ENCODE measurements at regions not wholly inside any gene's neighbourhood (a gene's known extent, or its start where the extent isn't known, plus 50 kb on each side); places are given as distances from the start of the nearest gene placed in this dataset.

DNA sequence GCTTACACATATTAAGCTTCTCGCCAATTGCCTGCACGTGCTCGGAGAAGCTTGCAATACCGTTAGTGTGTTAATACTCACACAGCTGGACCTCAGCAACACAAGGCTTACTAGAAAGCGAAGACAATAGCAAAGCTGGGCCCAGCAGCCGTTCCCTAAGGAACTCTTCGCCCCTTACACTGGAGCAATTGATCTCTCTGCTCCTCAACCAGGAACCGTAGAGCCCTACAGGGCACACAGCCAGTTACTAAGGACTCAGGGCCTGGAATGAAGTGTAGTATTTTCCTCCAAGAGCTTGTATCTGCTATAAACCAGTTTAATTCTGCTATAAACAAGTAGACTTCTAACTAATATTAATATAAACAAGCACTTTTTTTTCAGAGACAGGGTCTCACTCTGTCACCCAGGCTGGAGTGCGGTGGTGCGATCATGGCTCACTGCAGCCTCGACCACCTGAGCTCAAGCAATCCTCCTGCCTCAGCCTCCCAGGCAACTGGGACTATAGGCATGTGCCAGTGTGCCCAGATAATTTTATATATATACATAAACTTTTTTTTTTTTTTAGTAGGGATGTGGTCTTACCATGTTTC is 67.0 kb upstream of the SIMC1 start:
- DNase-seq (ENCODE audit: low read depth) = no peak
- no peak for TF ChIP-seq CTCF (conservative IDR thresholded peaks at IDR 0.05; ENCODE audit: low read depth, low read length)
- H3K4me3 ChIP-seq (ENCODE audit: low read depth, low read length) = no peak overlapping the region

DNA sequence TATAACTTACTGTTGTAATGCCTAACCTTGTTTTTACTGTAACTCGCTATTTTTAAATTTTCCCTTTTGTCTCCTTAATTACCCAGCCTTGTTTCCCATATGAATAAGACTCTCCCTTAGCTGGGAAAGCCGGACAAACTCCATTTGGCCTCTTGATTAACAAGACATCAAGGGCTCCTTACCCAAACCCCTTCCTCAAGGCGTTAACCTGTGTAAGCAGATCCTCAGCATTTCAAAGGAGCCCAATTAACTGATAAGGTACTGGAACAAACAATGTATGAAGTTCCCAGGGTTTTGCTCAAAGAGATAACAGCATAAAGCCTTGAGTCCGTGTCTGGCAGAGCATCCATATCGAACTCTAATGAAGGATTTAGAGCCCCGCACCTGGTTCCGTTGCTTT is 66.0 kb upstream of the SIMC1 start:
- H3K4me3 ChIP-seq (ENCODE audit: low read depth, low read length) = no peak overlapping the region
- TF ChIP-seq CTCF (conservative IDR thresholded peaks at IDR 0.05; ENCODE audit: low read depth, low read length) = no peak
- no peak for DNase-seq (ENCODE audit: low read depth)

DNA sequence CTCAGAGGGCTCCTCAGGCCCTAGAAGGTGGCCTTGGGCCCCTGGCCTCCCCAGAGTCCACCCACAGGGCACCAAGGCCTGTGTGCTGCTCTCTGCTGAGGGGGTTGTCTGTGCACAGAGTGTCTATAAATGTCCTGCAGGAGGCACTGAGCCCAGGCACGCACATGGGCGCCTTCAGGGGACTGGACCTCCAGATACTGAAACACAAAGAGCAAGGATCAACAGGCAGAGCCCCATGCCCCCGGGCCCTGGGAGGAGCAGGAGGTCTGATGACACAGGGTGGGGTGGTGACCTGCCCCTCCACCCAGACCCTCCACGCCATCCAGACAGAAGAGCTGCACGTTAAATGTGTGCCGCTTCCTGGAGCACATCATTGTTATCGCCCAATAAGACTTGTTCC is 64.6 kb upstream of the SIMC1 start:
- DNase-seq (ENCODE audit: low read depth) = no peak
- H3K4me3 ChIP-seq (ENCODE audit: low read depth, low read length) = no peak overlapping the region
- TF ChIP-seq CTCF (conservative IDR thresholded peaks at IDR 0.05; ENCODE audit: low read depth, low read length) = no peak

DNA sequence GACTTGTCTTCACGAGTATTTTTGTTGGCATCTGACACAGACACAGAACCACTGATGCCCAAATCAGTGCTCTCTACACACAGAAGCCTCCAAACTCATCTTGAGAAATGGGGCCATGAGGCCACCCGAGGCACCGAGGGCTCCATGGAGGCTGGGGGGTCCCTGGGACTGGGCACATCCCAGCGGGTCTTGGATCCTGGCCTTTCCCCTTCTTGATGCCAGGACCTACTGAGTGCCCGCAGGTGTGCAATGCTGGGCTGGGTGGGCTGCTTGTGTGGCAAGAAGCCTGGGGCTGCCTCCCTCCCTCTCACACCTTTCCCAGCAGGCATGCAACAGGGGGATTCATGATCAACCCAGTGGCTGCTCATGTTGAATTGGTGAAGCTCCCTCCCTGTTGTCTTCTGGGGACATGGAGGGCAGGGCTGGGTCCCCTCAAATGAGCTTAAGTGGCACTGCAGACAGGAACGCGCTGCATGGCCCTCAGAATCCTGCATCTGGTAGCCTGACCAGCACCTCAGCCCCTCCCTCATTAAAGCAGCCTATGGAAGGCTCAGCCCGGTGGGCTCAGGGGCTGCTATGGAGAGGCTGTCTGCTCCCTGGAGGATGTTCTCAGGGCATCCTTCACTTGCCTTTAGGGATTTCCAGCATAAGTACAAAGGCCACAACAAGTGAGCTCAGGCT is 63.7 kb upstream of the SIMC1 start:
- DNase-seq (ENCODE audit: low read depth) = no peak
- TF ChIP-seq CTCF (conservative IDR thresholded peaks at IDR 0.05; ENCODE audit: low read depth, low read length) = no peak
- H3K4me3 ChIP-seq (ENCODE audit: low read depth, low read length) = no peak overlapping the region

DNA sequence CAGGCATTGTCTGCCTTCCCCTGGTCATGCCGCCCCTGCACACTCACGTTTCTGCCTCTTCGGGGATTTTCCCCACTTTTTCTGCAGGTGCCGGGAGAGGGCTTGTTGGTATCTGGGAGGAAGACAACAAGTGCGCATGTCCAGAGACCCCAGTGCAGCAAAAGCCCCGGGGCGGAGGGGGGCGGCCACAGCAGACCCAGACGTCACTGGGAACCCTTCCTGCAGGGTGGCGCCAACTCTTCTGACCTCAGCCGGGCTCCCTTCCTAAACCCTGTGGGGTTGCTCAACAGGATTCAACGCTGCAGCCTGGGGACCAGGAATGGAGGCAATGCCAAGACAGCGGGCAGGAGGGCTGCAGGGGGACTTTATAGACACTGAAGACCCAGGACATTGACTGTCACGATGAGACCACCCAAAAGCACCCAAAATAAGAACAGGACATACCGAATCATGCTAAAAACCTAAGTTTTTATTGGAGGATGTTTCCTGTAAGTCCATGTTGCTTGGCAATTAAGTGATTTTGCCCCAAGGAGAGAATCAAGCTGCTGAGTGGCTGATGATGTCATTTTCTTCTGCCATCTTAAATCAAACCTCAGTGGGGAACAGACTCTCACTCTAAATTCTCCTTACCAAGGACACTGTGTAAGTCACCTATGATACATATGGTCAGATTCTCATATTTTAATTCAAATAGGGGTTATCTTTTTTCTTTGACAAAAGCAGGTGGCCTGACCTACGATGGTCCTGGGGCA is 62.9 kb upstream of the SIMC1 start:
- H3K4me3 ChIP-seq (ENCODE audit: low read depth, low read length) = no peak overlapping the region
- no peak for TF ChIP-seq CTCF (conservative IDR thresholded peaks at IDR 0.05; ENCODE audit: low read depth, low read length)
- DNase-seq (ENCODE audit: low read depth) = no peak

DNA sequence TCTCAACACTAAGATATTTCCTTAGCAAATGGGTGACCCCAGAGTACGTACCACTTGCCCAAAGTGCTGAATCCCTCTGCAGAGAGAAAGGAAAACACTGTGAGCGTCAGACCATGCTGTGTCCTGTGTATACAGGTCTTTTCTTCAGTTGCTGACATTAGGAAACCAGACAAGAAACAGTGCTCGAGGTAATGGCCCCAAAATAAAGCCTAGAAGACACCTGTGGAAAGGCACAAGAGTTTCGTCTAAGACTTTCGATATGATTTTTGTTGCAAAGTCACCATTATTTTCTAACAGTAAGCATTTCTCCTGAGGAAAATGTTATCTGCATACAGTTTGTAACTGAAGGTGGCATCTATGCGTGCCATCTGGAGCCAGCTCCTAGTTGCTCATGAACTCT is 62.0 kb upstream of the SIMC1 start:
- no peak for TF ChIP-seq CTCF (conservative IDR thresholded peaks at IDR 0.05; ENCODE audit: low read depth, low read length)
- DNase-seq (ENCODE audit: low read depth) = no peak
- no peak overlapping the region for H3K4me3 ChIP-seq (ENCODE audit: low read depth, low read length)

Data from epithelial cell of proximal tubule (primary cell).